Central memory CD8-positive, alpha-beta T cell (primary cell): ENCODE measurements at regions not wholly inside any gene's neighbourhood (a gene's known extent, or its start where the extent isn't known, plus 50 kb on each side); places are given as distances from the start of the nearest gene placed in this dataset.

Source experiments
- ATAC-seq: fragments of 150-1000 bp; cut with Tn5 transposase; replicated peaks from 2 replicates; pipeline ENCODE4 v1.10.0; 2022; ENCODE audit warnings: mild to moderate bottlenecking, moderate FRiP score, moderate number of reproducible peaks; ENCODE audit not compliant: poor library complexity, severe bottlenecking; ENCODE audit errors: extremely low read depth
- DNase-seq, 2 donors: peaks; one replicate each; pipeline ENCODE4 v3.0.0; 2021; ENCODE audit warnings: low spot score in 2 of 2
- H3K27ac Mint-ChIP-seq: one replicate; pipeline ENCODE4 v1.8.0; 2022; ENCODE audit warnings: low read depth, mild to moderate bottlenecking, moderate library complexity, mixed read lengths
- H3K27me3 Mint-ChIP-seq: one replicate; pipeline ENCODE4 v1.8.0; 2022; ENCODE audit warnings: mixed read lengths
- H3K36me3 Mint-ChIP-seq: one replicate; pipeline ENCODE4 v1.8.0; 2022; ENCODE audit warnings: mild to moderate bottlenecking, moderate library complexity, mixed read lengths; ENCODE audit not compliant: insufficient read depth
- H3K4me1 Mint-ChIP-seq: one replicate; pipeline ENCODE4 v1.8.0; 2022; ENCODE audit warnings: mixed read lengths
- H3K4me3 Mint-ChIP-seq: one replicate; pipeline ENCODE4 v1.8.0; 2022; ENCODE audit warnings: mild to moderate bottlenecking, moderate library complexity, mixed read lengths
- H3K9me3 Mint-ChIP-seq: one replicate; pipeline ENCODE4 v1.8.0; 2022; ENCODE audit warnings: mixed read lengths

- H3K27ac Mint-ChIP-seq: no peak overlapping the region
- ATAC-seq (no peak), DNase-seq (no peak)
- H3K9me3 Mint-ChIP-seq: peaks cover 7% of the 10 kb centered on the region
- H3K27me3 Mint-ChIP-seq: peaks cover 14% of the 10 kb centered on the region
- no peaks in the 10 kb centered on the region for H3K4me1 Mint-ChIP-seq
- H3K4me3 Mint-ChIP-seq: no peak overlapping the region
- H3K36me3 Mint-ChIP-seq: no peaks in the 10 kb centered on the region
Measured at GRCh38 chr2:234684466-234684865, 187.6 kb upstream of the ARL4C start.

DNA sequence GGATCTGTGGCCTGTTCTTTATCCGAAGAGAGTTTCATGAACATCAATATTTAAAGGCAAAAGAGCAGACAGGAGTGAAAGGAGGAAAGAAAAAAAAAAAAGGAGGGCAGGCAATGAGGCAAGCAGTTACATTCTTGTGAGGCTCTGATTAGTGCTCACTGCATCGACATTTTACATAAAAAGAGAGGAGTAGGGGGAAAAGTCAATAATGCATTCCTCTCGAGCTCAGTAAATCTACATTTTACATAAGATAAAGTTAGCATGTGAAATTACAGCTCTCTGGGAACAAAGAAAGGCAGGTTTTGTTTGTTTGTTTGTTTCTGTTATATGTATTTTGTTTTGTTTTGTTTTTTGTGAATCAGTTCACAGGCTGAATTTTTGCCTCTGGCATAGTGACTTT is 187.1 kb upstream of the ARL4C start:
- H3K4me3 Mint-ChIP-seq: no peak overlapping the region
- H3K27ac Mint-ChIP-seq: no peak overlapping the region
- no peaks in the 10 kb centered on the region for H3K4me1 Mint-ChIP-seq
- ATAC-seq: no peak
- DNase-seq: no peak
- peaks cover 7% of the 10 kb centered on the region for H3K9me3 Mint-ChIP-seq
- H3K27me3 Mint-ChIP-seq: peaks cover 14% of the 10 kb centered on the region
- H3K36me3 Mint-ChIP-seq: no peaks in the 10 kb centered on the region

DNA sequence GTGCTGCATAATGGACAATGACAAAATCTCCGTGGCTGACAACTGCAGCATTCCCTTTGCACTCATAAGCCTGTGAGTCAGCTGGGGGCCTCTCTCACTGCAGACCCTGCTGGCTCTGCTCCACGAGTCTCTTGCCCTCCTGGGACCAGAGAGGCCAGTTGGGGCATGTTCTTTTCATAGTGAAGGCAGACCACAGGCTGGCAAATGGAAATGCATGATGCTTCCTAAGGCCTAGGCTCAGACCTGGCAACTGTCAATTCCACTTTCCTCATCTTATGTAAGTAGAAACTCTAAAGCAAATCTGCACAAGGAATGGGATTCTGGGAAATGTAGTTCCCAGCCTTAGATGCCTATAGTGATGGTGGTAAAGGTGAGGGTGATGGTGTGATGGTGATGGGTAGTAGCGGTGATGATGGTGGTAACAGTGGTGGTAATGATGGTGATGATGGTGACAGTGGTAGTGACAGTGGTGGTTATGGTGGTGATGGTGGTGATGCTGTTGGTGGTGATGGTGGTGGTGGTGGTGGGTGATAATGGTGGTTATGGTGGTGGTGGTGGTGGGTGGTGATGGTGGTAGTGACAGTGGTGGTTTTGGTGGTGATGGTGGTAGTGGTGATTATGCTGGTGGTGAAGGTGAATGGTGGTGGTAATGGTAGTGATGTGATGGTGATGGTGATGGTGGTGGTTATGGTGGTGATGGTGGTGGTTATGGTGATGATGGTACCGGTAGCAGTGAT is 185.8 kb upstream of the ARL4C start:
- Mint-ChIP-seq H3K36me3 (no peaks in the 10 kb centered on the region), H3K9me3 (peaks cover 7% of the 10 kb centered on the region), H3K27me3 (peaks cover 22% of the 10 kb centered on the region), H3K4me3 (no peak overlapping the region), H3K4me1 (no peaks in the 10 kb centered on the region), H3K27ac (no peak overlapping the region)
- ATAC-seq (no peak), DNase-seq (no peak)

DNA sequence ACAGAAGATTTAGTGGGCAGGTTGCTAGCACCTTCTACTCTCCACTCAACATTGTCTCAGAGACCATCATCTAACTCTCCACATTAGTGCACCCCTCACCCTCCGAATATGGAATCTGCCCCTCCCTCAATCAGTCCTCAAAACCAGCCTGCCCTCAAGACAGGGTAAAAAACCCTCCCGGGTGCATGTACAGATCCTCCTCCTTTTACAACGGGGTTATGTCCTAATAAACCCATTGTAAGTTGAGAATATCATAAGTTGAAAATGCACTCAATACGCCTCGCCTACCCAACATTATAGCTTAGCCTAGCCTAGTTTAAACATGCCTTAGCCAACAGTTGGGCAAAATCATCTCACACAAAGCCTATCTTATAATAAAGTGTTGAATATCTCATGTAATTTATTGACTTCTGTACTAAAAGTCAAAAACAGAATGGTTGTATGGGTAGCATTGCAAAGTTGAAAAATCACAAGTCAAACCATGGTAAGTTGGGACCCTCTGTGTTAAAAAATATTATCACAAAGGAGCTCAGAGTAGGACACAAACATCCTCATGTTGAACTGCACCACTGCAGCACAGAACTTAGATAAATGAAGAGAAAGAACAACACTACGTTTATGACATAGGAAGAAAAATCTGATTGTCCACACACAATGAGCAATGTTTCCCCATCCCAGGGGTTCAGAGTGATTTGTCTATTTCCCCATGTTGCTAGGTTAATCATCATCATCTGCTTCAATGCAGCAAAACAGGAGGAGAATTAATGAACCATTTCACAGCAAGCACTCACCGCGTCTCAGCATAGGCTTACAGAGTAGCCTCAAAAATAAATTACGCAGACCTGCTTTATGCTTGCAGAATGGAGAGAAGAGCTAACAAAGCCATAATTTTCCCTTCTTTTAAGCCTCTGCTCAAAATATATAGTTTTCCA is 184.1 kb upstream of the ARL4C start:
- Mint-ChIP-seq H3K9me3 (peaks cover 7% of the 10 kb centered on the region), H3K27ac (no peak overlapping the region), H3K36me3 (no peaks in the 10 kb centered on the region), H3K27me3 (peaks cover 12% of the 10 kb centered on the region), H3K4me3 (no peak overlapping the region), H3K4me1 (no peaks in the 10 kb centered on the region)
- no peak for ATAC-seq
- DNase-seq: no peak

GRCh38 chr2:234679741-234680687 is 183.1 kb upstream of the ARL4C start:
- DNase-seq: no peak
- H3K27ac Mint-ChIP-seq: no peak overlapping the region
- no peaks in the 10 kb centered on the region for H3K36me3 Mint-ChIP-seq
- H3K4me3 Mint-ChIP-seq: no peak overlapping the region
- ATAC-seq: no peak
- H3K27me3 Mint-ChIP-seq: peaks cover 12% of the 10 kb centered on the region
- H3K9me3 Mint-ChIP-seq: peaks cover 7% of the 10 kb centered on the region
- H3K4me1 Mint-ChIP-seq: no peaks in the 10 kb centered on the region

DNA sequence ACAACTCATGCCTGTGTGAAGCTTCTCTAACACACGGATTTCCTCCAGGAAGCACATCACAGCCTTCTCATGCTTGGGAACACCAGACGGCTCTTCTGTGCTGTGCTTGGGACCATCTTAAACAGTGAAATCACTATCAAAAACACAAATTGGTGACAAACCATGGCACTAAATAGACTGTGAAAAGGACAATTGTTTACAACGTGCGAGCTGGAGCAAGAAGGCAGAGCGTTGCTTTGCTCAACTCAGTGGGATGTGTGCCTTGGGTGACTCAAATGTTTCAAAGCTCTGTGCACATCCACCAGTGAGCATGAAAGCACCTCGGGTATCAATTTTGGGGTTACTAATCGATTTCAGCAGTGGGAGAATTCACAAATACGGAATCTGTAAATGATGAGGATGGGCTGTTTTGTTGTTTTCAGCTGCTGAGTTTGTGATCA is 182.4 kb upstream of the ARL4C start:
- peaks cover 7% of the 10 kb centered on the region for H3K9me3 Mint-ChIP-seq
- H3K4me1 Mint-ChIP-seq: no peaks in the 10 kb centered on the region
- ATAC-seq: no peak
- peaks cover 19% of the 10 kb centered on the region for H3K27me3 Mint-ChIP-seq
- H3K4me3 Mint-ChIP-seq: no peak overlapping the region
- DNase-seq: no peak
- H3K36me3 Mint-ChIP-seq: no peaks in the 10 kb centered on the region
- H3K27ac Mint-ChIP-seq: no peak overlapping the region

DNA sequence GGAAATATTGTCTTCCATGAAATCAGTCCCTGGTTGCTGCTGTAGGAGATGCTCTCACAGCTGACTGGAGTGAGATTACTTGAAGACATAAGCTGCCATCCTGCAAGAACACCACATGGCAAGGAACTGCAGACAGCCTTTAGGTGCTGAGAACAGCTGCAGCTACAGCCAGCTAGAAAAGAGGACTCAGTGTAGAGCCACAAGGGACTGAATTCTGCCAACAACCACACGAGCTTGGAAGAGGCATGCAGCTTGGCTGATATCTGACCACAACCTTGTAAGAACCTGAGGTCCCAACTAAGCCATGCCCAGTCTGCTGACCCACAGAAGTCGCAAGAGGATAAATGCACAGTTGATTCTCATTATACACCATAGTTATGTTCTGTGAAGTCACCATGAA is 181.8 kb upstream of the ARL4C start:
- DNase-seq: no peak
- H3K4me1 Mint-ChIP-seq: no peaks in the 10 kb centered on the region
- no peak for ATAC-seq
- H3K27me3 Mint-ChIP-seq: peaks cover 25% of the 10 kb centered on the region
- no peak overlapping the region for H3K27ac Mint-ChIP-seq
- peaks cover 7% of the 10 kb centered on the region for H3K9me3 Mint-ChIP-seq
- H3K4me3 Mint-ChIP-seq: no peak overlapping the region
- no peaks in the 10 kb centered on the region for H3K36me3 Mint-ChIP-seq

- H3K36me3 Mint-ChIP-seq: no peaks in the 10 kb centered on the region
- peaks cover 5% of the 10 kb centered on the region for H3K9me3 Mint-ChIP-seq
- H3K27ac Mint-ChIP-seq: no peak overlapping the region
- H3K4me1 Mint-ChIP-seq: no peaks in the 10 kb centered on the region
- no peak overlapping the region for H3K4me3 Mint-ChIP-seq
- DNase-seq (no peak), ATAC-seq (no peak)
- H3K27me3 Mint-ChIP-seq: peaks cover 32% of the 10 kb centered on the region
Measured at GRCh38 chr2:234677758-234678538, 181.1 kb upstream of the ARL4C start.

- Mint-ChIP-seq H3K27me3 (peaks cover 40% of the 10 kb centered on the region), H3K9me3 (no peaks in the 10 kb centered on the region), H3K4me3 (no peak overlapping the region), H3K27ac (no peak overlapping the region), H3K4me1 (no peaks in the 10 kb centered on the region), H3K36me3 (no peaks in the 10 kb centered on the region)
- DNase-seq: no peak
- ATAC-seq: no peak
Measured at GRCh38 chr2:234676783-234677450, 180.0 kb upstream of the ARL4C start.

DNA sequence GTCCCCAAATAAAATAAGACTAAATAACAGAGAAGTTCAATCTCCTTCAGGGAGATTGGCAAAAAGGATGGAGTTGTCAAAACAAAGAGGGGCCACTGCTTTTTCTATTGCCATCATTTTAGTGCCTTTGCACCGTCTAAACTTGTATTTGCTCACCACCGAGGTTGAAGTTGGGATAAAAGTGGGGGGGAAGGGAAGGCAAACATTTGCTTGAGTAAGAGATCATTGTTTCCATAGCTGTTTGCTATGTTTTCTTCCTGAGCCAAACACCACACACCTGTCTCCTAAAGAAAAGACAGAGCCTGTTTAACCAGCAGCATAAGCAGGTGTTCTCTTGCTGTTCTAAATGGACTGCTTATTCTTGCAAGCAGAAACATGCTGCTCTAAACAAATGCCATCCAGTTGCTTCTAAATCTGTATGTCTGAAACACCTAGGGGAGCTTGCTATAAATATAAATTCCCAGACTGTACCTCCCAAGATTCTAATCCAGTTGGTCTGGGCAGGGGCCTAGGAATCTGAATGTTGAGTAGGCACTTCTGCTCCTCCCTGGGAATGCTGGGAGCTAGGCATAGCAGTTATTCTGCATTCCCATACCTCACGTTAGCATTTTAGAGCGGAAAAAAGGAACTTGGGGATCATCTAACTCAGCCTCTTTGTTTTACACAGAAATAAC is 179.4 kb upstream of the ARL4C start:
- ATAC-seq (no peak), DNase-seq (no peak)
- Mint-ChIP-seq H3K4me1 (no peaks in the 10 kb centered on the region), H3K27ac (no peak overlapping the region), H3K9me3 (no peaks in the 10 kb centered on the region), H3K27me3 (peaks cover 47% of the 10 kb centered on the region), H3K4me3 (no peak overlapping the region), H3K36me3 (no peaks in the 10 kb centered on the region)

- Mint-ChIP-seq H3K9me3 (no peaks in the 10 kb centered on the region), H3K36me3 (no peaks in the 10 kb centered on the region), H3K27ac (no peak overlapping the region), H3K4me1 (no peaks in the 10 kb centered on the region), H3K27me3 (peaks cover 61% of the 10 kb centered on the region), H3K4me3 (no peak overlapping the region)
- ATAC-seq (no peak), DNase-seq (no peak)
Measured at GRCh38 chr2:234674781-234675201, 177.9 kb upstream of the ARL4C start.
